ENCODE measurements at regions not wholly inside any gene's neighbourhood (a gene's known extent, or its start where the extent isn't known, plus 50 kb on each side); places are given as distances from the start of the nearest gene placed in this dataset.

GRCh38 chr20:47417245-47418068, 61.0 kb upstream of the ZMYND8 start:
- H4K20me1 ChIP-seq (replicated peaks; ENCODE audit: insufficient read depth): no peaks in the 10 kb centered on the region
- no peak overlapping the region for H3K4me2 ChIP-seq
- H3K27me3 Mint-ChIP-seq (ENCODE audit: insufficient read depth, low read depth, poor library complexity): peaks cover 11% of the 10 kb centered on the region

More at GRCh38 chr20:47417245-47418068, 61.0 kb upstream of the ZMYND8 start:
- 0 out of 2 replicates have a peak, but pooled peaks cover 6% of the 10 kb centered on the region for H3F3A ChIP-seq (replicated peaks; ENCODE audit: low read depth)
- no peak for DNase-seq (ENCODE audit: low spot score)
- no peaks in the 10 kb centered on the region for H3K36me3 ChIP-seq (ENCODE audit: insufficient read depth)
- H2AFZ ChIP-seq: peak overlapping the region; percentile 5; the same call in 1 of the 2 replicates
- no peak for ATAC-seq
- H3K36me3 Mint-ChIP-seq (ENCODE audit: low read depth): no peaks in the 10 kb centered on the region
- no peaks in the 10 kb centered on the region for H3K27me3 ChIP-seq (ENCODE audit: insufficient read depth)
- H3K79me2 ChIP-seq (replicated peaks; ENCODE audit: insufficient read depth): no peaks in the 10 kb centered on the region
- H3K4me3 Mint-ChIP-seq: no peak overlapping the region
- H3K4me1 ChIP-seq (ENCODE audit: insufficient read depth): no peaks in the 10 kb centered on the region
- no peak overlapping the region for H3K27ac ChIP-seq (ENCODE audit: low read depth)
- no peaks in the 10 kb centered on the region for H3K9me3 Mint-ChIP-seq
- H3K4me3 ChIP-seq: no peak overlapping the region
- H3K27ac Mint-ChIP-seq: no peak overlapping the region
- TF ChIP-seq ZNF114 (CRISPR knock-in tag; IDR thresholded peaks at IDR 0.05) (no peak), POLR2AphosphoS5 (IDR thresholded peaks at IDR 0.05; ENCODE audit: low read depth) (no peak), EZH2phosphoT487 (IDR thresholded peaks at IDR 0.05; ENCODE audit: unreplicated experiment) (no peak), CTCF (conservative IDR thresholded peaks at IDR 0.05; ENCODE audit: low read depth in 2 of 2) (no peak), ZNF331 (CRISPR knock-in tag; IDR thresholded peaks at IDR 0.05; ENCODE audit: low read depth) (no peak), JUNB (IDR thresholded peaks at IDR 0.05; ENCODE audit: unreplicated experiment) (no peak), NANOG (IDR thresholded peaks at IDR 0.05; ENCODE audit: borderline replicate concordance) (no peak), EZH2 (IDR thresholded peaks at IDR 0.05; ENCODE audit: low read depth, unreplicated experiment) (no peak), STAT1 (IDR thresholded peaks at IDR 0.05; ENCODE audit: unreplicated experiment) (no peak), CREB1 (CRISPR knock-in tag; IDR thresholded peaks at IDR 0.05; ENCODE audit: low read depth) (no peak)
- TF ChIP-seq, protein P1, sequence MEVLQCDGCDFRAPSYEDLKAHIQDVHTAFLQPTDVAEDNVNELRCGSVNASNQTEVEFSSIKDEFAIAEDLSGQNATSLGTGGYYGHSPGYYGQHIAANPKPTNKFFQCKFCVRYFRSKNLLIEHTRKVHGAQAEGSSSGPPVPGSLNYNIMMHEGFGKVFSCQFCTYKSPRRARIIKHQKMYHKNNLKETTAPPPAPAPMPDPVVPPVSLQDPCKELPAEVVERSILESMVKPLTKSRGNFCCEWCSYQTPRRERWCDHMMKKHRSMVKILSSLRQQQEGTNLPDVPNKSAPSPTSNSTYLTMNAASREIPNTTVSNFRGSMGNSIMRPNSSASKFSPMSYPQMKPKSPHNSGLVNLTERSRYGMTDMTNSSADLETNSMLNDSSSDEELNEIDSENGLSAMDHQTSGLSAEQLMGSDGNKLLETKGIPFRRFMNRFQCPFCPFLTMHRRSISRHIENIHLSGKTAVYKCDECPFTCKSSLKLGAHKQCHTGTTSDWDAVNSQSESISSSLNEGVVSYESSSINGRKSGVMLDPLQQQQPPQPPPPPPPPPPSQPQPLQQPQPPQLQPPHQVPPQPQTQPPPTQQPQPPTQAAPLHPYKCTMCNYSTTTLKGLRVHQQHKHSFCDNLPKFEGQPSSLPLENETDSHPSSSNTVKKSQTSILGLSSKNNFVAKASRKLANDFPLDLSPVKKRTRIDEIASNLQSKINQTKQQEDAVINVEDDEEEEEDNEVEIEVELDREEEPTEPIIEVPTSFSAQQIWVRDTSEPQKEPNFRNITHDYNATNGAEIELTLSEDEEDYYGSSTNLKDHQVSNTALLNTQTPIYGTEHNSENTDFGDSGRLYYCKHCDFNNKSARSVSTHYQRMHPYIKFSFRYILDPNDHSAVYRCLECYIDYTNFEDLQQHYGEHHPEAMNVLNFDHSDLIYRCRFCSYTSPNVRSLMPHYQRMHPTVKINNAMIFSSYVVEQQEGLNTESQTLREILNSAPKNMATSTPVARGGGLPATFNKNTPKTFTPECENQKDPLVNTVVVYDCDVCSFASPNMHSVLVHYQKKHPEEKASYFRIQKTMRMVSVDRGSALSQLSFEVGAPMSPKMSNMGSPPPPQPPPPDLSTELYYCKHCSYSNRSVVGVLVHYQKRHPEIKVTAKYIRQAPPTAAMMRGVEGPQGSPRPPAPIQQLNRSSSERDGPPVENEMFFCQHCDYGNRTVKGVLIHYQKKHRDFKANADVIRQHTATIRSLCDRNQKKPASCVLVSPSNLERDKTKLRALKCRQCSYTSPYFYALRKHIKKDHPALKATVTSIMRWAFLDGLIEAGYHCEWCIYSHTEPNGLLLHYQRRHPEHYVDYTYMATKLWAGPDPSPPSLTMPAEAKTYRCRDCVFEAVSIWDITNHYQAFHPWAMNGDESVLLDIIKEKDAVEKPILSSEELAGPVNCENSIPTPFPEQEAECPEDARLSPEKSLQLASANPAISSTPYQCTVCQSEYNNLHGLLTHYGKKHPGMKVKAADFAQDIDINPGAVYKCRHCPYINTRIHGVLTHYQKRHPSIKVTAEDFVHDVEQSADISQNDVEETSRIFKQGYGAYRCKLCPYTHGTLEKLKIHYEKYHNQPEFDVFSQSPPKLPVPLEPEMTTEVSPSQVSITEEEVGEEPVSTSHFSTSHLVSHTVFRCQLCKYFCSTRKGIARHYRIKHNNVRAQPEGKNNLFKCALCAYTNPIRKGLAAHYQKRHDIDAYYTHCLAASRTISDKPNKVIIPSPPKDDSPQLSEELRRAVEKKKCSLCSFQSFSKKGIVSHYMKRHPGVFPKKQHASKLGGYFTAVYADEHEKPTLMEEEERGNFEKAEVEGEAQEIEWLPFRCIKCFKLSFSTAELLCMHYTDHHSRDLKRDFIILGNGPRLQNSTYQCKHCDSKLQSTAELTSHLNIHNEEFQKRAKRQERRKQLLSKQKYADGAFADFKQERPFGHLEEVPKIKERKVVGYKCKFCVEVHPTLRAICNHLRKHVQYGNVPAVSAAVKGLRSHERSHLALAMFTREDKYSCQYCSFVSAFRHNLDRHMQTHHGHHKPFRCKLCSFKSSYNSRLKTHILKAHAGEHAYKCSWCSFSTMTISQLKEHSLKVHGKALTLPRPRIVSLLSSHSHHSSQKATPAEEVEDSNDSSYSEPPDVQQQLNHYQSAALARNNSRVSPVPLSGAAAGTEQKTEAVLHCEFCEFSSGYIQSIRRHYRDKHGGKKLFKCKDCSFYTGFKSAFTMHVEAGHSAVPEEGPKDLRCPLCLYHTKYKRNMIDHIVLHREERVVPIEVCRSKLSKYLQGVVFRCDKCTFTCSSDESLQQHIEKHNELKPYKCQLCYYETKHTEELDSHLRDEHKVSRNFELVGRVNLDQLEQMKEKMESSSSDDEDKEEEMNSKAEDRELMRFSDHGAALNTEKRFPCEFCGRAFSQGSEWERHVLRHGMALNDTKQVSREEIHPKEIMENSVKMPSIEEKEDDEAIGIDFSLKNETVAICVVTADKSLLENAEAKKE (CRISPR knock-in tag; IDR thresholded peaks at IDR 0.05): no peak
- TF ChIP-seq, protein P2, sequence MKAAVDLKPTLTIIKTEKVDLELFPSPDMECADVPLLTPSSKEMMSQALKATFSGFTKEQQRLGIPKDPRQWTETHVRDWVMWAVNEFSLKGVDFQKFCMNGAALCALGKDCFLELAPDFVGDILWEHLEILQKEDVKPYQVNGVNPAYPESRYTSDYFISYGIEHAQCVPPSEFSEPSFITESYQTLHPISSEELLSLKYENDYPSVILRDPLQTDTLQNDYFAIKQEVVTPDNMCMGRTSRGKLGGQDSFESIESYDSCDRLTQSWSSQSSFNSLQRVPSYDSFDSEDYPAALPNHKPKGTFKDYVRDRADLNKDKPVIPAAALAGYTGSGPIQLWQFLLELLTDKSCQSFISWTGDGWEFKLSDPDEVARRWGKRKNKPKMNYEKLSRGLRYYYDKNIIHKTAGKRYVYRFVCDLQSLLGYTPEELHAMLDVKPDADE (IDR thresholded peaks at IDR 0.05): no peak
- TF ChIP-seq, protein P3, sequence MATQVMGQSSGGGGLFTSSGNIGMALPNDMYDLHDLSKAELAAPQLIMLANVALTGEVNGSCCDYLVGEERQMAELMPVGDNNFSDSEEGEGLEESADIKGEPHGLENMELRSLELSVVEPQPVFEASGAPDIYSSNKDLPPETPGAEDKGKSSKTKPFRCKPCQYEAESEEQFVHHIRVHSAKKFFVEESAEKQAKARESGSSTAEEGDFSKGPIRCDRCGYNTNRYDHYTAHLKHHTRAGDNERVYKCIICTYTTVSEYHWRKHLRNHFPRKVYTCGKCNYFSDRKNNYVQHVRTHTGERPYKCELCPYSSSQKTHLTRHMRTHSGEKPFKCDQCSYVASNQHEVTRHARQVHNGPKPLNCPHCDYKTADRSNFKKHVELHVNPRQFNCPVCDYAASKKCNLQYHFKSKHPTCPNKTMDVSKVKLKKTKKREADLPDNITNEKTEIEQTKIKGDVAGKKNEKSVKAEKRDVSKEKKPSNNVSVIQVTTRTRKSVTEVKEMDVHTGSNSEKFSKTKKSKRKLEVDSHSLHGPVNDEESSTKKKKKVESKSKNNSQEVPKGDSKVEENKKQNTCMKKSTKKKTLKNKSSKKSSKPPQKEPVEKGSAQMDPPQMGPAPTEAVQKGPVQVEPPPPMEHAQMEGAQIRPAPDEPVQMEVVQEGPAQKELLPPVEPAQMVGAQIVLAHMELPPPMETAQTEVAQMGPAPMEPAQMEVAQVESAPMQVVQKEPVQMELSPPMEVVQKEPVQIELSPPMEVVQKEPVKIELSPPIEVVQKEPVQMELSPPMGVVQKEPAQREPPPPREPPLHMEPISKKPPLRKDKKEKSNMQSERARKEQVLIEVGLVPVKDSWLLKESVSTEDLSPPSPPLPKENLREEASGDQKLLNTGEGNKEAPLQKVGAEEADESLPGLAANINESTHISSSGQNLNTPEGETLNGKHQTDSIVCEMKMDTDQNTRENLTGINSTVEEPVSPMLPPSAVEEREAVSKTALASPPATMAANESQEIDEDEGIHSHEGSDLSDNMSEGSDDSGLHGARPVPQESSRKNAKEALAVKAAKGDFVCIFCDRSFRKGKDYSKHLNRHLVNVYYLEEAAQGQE (IDR thresholded peaks at IDR 0.05; ENCODE audit: unreplicated experiment): no peak
- no peaks in the 10 kb centered on the region for H3K9me2 ChIP-seq (ENCODE audit: insufficient read depth)
- peaks cover 1% of the 10 kb centered on the region; the same call in 2 of the 3 replicates for H3K4me1 Mint-ChIP-seq
